GM21360 (cell line): ENCODE measurements at regions not wholly inside any gene's neighbourhood (a gene's known extent, or its start where the extent isn't known, plus 50 kb on each side); places are given as distances from the start of the nearest gene placed in this dataset.

Experiments used
- ATAC-seq: cut with Tn5 transposase; IDR thresholded peaks from one replicate; pipeline ENCODE4 v1.9.1; 2021; ENCODE audit warnings: mild to moderate bottlenecking, moderate library complexity; ENCODE audit not compliant: unreplicated experiment

DNA sequence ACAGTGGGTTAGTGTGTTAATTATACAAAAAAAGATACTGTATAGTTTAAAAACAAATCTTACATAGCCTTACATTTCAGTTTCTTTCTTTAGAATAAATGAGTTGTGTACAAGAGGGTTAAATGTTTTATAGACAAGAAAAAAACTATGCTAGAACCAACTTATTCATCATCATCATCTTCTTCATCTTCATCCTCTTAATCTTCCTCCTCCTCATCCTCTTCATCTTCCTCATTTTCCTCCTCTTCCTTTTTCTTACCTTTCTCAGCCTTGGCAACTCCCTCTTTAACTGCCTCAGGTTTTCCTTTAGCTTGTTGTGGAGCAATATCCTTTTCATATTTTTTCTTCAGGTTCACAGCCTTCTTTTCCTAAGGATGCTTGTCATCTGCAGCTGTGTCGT, 53.7 kb downstream of the RPS12 start:
- ATAC-seq = no peak

DNA sequence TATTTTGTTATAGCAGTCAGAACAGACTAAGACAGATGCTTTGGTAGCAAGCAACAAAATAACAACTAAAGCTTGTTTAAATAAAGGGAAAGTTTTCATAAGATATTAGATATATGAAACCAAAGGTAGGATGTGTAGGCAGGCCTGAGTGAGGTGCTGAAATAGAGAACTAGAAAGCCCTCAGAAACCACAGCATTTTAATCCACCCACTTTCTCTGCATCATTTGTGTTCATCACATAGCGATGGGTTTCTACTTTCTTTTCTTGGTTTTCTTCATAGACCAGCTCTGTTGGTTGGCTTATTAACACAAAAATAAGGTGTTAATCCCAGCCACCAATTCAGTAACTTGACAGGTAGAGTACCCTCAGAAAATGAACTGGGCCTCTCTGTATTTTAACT, 58.6 kb downstream of the RPS12 start:
- peak; percentile 100 for ATAC-seq

DNA sequence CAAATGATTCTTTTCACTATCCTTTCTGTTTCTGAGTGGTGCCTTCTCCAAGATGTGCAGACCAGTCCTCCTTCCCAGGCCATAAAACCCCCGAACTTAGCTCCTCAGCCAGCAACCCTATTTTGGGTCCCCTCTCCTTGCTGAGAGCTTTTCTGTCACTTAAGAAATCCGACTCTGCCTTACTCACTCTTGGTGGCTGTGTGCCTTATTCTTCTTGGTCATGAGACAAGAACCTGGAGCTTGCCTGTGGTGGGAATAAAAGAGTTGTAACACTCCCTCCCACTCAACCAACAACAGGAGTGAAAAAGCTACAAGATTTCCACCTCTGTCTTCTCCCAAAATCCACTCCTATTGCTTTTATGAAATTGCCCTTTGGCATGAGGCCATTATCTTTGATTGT, 62.6 kb downstream of the RPS12 start:
- ATAC-seq = no peak

GRCh38 chr6:132887204-132887603, 72.8 kb downstream of the RPS12 start:
- ATAC-seq = no peak

DNA sequence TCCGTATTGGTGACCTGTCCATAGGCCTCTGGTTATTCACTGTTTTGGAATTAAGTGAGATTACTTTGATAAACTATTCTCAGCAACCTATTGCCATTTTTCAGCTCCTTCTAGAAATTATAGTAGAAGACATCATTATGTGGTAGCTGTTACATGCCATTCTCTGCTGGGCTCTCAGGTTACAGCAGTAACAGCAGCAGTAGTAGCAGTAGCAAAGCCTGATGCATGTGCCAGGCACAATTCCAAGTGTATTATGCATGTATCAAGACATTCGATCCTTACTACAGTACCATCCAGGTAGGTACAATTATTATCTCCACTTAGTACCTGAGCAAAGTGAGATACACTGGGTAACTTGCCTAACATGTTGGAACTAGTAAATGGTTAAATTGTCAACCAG, 74.3 kb downstream of the RPS12 start:
- ATAC-seq = no peak

GRCh38 chr6:132892929-132893771, 78.8 kb downstream of the RPS12 start:
- ATAC-seq = no peak

DNA sequence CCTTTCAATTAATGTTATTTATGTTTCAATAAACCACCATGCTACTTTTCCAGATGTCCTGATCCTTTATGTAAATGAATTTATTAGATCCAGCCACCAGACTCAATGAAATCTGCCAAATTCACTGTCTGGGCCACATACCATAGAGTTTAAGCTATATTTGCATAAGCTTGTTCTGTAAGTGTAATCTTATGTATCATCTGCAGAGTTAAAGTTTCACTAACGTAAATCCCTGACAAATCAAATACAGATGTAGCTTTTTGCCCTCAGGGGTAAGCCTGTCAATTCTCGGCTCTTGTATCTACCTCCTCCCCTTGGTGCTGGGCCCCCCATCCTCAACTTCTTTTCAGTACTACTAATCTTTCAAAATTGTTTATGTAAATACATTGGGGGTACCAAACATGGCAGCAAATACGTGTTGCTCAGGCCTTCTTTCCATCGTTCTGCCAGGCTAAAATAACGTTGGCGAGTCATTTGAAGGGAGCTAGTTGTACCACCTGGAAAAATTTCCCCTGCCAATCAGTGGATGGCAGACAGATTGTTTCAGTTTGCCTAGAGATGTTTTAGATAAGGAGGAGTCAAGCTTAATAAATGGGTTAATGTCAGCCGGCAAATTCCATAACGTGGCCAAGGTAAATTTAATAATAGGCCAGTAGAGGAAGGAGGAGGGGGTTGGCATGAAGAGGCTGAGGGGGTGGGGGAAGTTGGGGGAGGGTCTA, 79.6 kb downstream of the RPS12 start:
- no peak for ATAC-seq

- no peak for ATAC-seq
Observed at GRCh38 chr6:132898376-132898775, 84.0 kb downstream of the RPS12 start.

DNA sequence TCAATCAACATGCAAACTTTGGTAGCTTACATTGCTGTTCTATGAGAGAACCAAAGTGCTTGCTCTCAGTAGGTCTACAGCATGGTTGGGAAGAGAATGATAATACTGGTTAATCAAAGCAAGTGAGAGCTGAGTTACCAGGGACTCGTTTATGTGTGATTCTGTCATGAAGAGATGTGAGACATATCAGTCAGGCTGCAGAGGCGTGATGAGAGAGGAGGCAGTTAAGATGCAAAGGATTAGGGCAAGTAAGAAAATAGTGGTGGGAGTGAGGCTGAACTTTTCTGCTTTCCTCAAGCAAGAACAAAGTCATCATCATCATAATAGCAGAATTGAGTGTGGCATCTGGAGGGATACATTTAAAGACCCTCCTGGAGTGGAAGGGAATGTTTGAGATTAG, 86.5 kb downstream of the RPS12 start:
- no peak for ATAC-seq

DNA sequence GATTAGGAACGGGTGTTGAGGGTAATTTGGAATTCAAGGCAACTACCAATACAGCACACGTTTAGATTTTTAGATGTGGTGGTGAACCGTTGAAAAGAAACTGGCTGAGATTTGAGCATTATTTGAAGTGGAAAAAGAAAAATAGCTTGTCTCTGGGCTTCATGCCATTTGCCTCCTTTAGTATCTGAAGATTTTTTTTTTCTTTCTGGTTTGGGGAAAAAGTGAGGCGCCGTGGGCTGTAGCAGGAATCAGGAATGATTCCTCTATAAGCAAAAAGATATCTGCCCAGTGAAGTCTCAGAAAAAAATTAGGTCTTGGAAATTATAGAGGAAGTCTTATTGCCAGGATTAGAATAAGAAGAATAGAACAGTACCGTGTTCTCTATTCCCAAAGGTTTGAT, 88.5 kb downstream of the RPS12 start:
- ATAC-seq = no peak

DNA sequence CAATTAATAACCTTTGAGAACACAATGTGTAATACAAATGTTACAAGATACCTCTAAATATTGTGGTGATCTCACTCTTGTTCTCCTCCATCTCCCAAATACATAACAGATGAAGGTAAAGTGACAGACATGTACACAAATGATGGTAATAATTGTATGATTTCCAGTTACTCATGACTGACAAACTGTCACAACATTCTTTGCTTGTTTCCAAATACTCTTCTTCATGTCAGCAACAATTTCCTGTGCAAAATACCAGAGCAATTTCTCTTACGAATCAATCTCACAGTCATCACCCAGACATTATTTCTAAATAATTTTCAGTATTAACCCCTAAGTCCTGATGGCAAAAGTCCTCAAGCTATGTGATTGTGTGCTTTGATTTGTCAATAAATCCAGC, 92.9 kb downstream of the RPS12 start:
- no peak for ATAC-seq

GRCh38 chr6:132907914-132908313, 93.5 kb downstream of the RPS12 start:
- ATAC-seq = no peak

- no peak for ATAC-seq
Observed at GRCh38 chr6:132909742-132910141, 95.4 kb downstream of the RPS12 start.

DNA sequence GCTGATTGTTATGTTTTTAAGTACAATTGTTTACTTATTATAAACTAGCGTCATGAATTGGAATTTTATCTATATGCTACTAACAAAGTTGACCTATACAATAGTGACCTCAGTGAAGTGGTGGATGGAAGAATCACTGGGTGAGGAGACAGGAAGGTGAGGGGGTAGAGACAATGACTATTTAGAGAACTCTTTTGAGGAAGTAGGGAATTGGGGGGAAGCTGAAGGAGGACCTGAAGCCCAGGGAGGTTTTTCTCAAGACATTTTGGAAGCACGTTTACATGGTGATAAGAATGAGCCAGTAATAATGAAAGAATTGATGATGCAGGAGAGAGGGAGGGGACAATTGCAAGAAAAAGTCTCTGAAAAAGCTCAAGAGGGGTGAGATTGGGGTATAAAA, 96.4 kb downstream of the RPS12 start:
- ATAC-seq = no peak

DNA sequence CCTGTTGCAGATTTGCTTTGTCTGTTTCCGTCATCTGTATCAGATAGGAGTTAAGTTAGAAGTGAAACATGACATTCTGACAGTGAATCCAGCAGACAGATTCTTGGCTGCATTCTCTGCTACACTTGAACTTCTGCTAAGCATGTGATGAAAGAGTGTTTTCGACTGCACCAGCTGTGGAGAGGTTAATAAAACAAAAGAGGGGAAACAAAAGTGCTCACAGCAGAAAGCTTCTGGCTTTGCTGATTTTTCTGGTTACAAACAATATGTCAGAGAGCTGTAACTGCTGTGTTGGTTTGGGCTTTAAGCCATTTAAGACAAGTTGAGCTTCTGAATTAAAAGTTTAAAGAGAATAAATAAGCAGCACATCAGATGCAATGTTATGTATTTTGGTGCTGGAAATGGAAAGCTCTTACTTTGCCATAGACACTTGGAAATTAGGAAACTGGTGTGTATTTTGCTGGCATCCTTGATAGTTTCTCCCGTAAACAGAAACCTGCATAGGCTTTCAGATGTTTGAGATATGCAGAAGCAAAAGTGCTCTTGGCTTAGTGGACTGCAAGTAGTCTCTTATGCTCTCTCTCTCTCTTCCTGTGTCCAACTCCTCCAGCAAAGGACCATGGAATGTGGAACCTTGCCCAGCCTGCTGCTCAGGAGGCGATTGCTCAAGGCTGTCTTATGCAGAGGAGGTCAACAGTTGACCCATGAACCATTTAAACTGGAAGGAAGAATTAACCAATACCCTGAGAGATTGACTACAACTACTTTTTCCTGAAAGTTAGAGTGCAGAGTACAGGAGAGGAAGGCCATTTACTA, 104.9 kb downstream of the RPS12 start:
- ATAC-seq = no peak

DNA sequence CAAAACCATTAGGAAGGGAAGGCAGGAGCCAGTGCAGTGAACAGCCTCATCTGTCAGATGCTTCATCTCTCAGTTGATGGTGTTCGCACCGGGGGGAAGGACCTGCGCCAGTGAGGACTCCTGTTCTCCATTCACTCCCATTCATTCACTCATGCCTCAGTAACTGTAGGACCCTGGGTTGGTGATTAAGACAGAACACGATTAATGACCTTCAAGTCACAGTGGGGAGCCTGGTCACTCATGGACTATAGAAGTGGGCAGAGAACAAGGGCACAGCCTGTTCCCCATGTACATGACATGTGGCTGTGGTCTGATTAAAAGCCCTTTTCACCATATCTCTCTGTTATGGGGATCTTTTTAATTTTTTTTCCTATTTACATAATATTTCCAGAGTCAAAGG, 113.3 kb downstream of the RPS12 start:
- ATAC-seq = no peak

GRCh38 chr6:132929141-132929540, 114.8 kb downstream of the RPS12 start:
- no peak for ATAC-seq

DNA sequence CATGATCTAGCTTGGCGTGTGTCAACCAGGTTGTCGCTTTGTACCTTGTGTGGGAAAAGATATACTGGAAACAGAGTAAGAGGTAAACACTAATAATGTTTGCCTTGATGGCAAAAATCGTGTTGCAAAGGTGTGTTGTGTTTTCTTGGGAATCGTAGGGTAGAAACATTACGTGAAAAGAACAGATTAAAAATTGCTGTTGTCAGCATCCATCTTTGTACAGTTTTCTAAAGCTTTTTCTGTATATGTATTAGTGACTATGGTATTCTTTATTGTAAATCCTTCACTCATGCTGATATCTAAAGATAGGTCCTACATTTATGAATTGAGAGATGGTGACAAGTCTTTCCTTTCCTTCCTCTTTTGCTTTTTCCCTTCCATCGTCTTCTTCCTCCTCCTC, 116.9 kb downstream of the RPS12 start:
- no peak for ATAC-seq

DNA sequence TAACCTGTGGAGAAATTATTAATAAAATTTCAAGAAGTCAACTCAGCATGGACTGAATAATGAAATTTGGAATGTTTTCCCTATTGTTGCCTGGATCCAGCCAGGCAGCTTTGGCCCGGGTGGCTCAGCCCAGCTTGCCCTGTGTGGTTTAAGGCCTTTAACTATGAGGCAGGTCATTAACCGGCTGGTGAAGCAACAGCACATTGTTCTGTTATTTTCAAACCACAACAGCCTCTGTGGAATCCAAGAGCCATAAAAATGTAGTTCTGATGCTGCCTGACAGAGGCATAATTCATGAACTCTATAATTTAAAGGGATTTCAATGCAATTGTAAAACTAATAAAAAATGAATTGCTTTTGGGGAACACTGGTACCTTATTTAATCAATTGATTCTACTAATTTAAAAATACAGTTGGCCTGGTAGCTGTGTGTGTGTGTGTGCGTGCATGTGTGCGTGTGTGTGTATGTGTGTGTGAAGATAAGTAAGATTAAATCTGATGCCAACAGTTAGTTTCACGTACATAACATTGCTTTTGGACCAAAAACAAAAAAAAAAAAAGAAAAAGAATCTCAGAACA, 117.7 kb downstream of the RPS12 start:
- no peak for ATAC-seq

DNA sequence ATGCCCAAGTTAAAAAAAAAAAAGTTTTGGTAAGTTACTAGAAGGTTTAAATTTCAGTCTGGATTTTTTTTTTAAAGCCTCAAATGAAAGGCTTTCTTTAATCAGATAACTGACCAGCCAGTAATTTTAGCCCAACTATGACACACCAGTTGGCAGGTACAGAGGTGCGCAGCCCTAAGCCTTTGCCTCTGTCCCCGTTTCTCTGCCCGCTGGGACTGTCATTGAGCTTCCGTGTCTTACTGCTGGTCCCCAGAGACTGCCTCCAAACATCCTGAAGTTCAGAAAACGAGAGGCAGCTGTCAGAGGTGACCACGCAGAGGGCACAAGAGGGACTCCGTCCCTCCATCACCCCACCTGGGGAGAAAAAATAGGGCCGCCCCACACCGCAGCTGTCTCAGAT, 118.2 kb downstream of the RPS12 start:
- ATAC-seq = no peak

DNA sequence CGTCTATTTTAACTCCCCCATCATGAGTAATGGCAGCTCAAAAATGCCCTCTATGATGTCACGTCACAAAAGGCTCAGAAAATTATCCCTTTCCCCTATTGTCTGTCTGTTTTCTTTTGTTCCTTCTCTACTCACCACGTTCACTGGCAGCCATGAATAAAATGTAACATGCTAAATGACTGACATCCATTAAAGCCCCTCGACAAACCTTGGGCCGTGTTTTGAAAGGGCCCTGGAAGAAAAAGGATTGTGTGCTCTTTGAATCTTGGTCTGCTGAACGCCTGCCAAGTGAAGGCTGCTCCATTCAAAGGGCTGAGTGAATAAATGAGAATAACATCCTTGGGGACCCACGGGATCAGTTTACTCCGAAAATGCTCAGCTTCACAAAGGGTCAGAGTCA, 118.7 kb downstream of the RPS12 start:
- no peak for ATAC-seq
